GM18858 (cell line): ENCODE measurements at regions not wholly inside any gene's neighbourhood (a gene's known extent, or its start where the extent isn't known, plus 50 kb on each side); places are given as distances from the start of the nearest gene placed in this dataset.
"Not testable (repeated sequence)": the region's sequence is repeated elsewhere in the genome, so short reads cannot be mapped to it uniquely, and the experiment has no call there.

Source experiments
- ATAC-seq: cut with Tn5 transposase; IDR thresholded peaks from one replicate; pipeline ENCODE4 v1.9.1; 2021; ENCODE audit not compliant: unreplicated experiment

DNA sequence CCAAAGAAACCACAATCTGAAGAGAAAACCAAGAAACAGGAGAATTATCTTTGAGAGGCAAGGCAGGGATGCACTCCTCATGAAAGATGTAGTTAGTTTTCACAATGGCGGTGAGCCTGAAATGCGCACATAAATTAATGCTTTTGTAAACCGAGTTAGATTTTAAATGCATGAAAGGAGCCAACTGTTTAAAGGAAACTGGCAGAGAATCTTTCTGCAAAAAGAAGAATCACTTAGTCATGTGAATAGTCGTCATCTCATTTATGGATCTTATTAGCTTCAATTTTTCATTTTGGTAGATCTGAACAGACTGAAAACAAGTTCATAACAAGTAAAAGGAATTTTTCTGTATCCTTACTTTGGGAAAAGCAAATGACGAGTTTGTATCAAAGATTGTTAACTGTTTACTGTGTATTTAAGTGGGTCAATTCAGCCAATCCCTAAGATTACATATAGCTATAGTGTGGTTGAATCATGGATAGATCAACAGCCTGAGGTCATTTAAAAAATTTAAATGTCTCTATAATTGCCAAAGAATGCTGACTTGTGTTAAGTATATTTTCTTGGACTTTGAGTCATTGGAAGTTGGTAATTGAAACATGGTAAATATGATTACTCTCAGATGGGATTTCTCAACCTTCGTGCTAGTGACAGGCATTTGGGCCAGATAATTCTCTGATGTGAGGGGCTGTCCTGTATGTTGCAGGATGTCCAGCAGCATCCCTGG, 226.6 kb upstream of the KAZN start:
- ATAC-seq = no peak

DNA sequence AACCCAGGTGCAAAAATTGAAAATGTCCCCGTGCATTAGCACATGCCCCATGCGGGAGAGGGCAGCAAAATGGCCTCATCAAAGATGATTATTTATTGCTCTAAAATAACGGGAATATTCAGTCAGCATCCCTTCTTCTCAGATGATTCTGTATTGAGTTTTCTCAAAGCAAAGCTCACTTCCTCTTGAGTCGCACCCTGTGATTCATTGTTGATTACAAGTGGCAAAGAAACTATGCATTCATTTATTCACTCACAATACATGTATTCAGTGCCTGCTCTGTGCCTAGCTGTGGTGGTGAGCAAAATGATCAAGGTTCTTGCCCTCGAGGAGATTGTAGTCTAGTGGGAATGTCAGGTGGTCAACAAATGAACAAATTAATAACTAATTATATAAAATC, 226.0 kb upstream of the KAZN start:
- no peak for ATAC-seq

DNA sequence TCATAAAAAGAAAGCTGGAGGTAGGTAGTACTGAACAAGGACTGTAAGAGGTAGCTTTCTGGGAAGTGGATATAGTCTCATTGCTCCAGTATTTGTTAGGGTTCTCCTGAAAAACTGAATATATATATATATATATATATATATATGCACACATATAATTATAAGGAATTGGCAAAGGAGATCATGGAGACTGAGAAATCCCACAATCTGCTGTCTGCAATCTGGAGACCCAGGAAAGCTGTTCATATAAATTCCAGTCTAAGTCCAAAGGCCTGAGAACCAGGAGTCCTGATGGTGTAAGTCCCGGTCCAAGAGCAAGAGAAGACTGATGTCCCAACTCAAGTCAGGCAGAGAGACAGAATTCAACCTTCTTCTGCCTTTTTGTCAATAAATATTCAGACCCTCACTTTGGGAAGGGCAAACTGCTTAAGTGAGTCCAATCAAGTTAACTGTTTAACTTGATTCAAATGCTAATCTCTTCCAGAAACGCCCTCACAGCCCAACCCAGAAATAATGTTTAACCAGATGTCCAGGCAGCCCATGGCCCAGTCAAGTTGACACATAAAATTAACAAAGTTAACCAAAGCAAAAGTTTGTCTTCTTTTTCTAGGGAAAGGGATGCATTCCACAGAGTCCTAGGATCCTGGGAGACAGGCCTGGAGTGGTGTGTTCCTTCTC, 225.3 kb upstream of the KAZN start:
- no peak for ATAC-seq

DNA sequence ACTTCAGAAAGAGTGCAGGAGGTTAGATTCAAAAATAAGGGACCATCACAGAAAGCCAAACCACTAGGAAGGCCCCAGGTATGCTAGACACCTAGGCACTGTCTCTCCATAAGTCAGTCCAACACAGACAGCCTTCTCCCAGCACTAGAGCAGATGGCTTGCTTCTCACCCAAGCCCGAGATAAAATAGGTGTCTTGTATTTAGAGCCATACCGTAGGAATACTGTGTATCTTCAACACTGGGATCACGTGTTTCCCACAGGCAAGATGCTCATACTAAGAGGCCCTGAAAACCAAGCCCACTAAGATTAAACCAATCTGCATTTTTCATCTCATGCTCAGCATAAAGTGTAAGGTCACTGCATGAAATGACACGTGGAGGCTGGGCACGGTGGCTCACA, 223.3 kb upstream of the KAZN start:
- ATAC-seq = no peak

DNA sequence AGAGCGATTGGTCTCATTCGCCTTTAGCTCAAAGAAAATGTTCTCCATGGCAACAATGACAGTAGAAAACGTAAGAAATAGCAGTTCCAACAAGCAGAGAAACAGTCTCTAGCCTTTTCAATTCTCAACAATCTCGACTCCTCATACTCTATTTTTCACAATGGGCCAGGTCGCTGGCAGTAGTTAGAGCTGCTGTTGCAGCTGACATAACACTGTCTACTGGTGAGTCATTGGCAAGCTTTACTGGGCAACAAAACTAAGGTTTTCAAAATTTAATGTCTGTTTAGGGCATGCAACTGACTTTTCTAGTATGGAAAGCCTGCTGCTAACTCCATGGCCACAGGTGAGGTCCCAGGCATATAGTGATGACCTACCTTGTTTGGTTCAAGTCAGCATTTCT, 221.1 kb upstream of the KAZN start:
- no peak for ATAC-seq

DNA sequence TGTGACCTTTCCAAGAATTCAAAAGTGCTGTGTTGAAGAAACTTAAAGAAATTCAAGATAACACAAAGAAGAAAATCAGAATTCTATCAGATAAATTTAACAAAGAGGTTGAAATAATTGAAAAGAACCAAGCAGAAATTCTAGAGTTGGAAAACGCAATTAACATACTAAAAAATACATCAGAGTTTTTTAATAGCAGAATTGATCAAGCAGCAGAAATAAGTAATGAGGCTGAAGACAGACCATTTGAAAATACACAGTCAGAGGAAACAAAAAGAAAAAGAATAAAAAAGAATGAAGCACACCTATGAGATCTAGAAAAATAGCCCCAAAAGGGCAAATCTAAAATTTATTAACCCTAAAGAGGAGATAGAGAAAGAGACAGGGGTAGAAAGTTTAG, 218.1 kb upstream of the KAZN start:
- ATAC-seq = no peak

DNA sequence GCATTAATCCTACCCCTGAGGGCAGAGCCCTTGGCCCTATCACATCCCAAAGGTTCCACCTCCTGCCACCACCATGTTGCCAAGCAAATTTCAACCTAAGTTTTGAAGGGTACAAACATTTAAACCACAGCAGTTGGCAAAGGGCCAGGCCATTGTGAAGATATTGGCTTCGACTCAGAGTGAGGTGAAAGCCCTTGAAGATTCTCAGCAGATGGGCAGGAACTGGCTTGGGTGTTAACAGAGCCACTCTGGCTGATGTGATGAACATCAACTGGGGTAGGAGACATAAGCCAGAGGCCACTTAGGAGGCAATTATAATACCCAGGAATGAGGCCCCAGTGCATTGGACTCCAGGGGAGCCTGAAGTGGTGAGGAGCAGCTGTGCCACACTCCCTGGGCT, 207.7 kb upstream of the KAZN start:
- no peak for ATAC-seq

DNA sequence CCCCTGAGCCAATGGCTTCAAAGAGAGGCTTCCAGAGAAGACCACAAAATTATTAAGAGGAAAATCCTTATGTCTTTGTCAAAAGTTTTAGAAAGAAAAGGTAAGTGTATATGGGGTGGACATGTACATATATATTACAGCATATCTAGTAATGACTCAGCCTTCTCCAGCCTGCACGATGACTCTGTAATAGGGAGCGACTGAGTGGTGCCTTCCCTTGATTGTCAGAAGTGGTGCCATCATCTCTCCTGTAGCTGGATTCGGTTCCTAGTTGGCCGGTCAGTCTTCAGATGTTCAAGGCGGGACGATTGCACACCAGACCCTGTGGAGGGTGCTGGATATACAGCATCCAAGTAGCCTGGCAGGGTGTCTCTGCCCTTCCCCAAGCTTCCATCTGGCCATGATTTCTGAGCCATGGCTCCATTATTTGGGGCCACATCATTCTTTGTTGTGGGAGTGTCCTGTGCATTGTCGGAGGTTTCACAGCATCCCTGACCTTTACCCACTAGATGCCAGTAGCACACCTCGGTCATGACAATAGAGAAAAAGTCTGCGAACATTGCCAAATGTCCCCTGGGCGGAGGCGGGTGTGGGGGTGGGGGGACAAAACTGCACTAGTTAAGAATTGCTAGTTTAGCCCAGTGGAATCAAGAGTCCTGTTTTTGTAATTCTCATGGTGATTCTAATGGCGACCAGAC, 206.2 kb upstream of the KAZN start:
- no peak for ATAC-seq

DNA sequence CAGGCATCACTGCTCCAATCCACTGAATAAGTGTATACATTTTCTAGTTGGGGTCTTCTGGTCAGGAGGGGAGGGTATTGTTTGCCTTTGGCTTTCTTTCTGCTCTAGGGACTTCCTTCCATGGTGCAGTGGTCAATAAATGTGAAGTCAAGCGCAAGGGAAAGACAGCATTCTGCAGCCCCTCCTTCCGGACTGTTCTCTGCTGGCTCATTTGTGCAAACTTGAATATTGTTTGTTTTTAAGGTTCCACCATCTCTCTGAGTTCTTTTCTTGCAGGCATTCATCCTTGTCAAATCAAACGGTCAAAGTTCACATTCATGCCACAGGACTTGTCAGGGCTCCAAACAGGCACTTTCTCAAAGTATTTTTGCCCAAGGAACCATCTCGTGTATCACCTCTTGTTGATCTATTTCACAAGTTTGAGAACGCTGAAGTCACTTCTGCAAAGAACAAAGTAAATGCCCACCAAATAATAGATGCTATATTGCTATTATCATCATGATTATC, 205.6 kb upstream of the KAZN start:
- ATAC-seq = no peak

DNA sequence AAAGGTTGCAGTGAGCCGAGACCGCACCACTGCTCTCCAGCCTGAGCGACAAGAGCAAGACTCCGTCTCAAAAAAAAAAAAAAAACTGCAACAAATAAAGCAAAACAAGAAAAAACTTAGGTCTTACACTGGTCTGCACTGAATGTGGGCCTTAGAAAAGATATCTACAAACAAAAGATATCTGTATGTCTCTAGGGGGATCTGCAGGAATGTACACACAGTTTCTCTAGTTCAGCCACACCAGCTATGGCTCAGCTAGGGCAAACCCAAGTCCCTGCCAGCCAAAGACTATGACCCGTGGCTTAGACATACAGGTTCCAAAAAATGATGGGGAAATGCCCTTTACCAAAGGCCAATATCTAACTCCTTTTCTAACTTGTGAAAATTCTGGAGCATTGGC, 202.4 kb upstream of the KAZN start:
- ATAC-seq = no peak

DNA sequence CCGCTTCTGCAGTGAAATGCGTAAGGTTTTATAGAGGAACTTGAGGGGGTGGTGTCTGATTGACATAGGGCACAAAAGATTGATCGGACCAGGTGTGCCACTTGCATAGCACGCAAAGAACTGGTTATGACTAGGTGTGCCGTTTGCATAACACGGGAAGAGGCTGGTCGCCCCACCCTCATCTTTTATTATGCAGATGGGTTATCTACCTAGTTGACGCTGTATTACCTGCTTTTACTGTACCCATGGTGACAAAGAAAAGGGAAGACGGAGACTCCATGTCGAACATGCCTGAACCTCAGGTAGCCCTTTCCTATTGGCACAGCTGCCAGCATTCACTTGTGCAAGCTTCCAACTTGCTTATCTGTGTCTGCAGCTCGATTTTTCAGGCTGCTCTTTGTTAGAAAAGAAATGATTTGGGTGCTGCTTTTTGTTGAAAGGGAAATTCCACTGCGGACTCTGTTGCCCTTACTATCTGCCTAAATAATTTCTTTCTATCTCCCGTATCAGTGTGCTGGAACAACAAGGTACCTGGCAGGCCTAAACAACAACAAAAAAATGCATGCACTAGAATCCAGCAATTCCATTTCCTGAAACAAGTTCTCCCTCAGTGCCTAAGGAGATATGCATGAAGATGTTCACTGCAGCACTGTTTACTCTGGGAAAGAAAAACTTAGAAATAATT, 194.4 kb upstream of the KAZN start:
- no peak for ATAC-seq

DNA sequence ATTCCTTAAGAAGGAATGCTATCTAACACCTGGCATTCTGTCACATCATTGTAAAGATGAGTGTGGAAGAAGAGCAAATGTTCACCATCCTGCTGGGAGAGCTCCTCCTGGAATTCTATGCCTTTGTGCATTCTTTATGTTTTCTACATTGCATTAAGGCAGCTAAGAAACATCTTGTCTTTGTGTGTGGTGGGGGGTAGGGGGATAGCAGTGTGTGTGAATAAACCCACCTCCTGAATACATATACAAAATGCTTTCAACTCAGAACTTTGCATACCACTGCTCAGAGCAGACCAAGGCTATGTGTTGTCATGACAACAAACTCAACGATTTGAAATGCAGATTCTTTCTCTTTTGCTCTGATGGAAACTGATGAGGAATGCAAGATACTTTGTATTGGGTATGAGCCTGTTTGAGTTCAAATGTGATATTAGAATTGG, 193.6 kb upstream of the KAZN start:
- ATAC-seq = no peak

DNA sequence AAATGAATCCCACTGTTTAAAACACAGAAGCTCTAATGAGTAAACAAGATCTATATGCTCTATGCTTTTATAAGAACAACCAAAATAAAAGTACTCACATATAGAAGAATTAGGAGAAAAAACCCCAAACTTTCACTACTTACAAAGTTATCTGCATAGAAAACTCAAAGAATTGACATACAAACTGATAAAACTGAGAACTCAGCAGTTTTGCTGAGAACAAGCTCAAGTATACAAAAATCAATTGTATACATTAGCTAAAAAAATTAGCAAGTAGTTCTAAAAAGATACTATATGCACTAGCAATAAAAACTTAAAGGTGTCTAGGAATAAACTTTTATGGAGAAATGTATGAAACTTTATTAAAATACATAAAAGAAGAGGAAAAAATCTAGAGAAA, 186.2 kb upstream of the KAZN start:
- no peak for ATAC-seq

DNA sequence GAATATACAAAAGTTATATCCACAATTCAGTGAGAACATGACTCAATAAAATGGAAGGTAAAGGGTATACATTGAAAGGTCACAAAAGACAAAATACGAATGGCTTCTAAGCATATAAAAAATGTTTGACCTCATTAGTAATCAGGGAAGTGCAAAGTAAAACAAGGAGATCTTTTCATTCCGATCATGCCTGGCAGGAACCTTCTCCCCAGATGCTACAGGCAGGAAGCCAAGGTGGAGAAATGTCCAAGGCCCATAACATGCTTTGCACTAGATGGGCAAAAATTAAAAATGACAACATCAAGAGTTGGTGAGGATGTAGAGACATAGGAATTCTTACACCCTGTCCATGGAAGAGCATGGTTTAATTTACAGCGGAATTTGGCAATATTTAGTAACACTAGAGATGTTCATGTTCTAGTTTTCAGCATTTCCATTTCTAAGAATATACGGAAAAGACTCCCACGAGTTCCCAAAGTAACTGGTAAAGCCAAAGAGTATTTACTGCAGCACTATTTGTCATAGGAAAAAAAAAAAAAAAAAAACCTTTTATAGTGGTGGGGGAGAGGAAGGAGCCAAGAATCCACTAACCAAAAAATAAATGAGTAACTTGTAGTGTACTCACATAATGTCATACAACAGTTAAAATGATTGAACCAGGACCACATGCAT, 184.5 kb upstream of the KAZN start:
- no peak for ATAC-seq

DNA sequence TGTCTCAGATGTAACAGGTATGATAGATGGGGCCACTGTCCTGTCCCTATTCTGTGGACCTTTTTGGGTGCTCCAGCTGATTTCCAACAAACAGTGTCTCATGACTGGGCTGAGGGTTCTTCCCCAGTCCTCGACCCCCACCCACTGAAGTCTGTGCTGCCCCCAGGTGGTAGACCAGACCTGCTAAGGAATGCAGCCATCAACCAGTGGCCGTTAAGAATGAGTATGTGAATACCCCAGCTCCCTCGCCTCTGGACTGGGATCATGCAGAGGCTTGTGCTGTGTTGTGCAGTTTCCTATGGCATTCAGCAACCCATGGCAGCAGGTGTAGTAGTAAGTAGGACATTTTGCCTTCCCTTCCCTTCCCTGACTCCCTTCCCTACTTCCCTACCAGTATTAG, 183.1 kb upstream of the KAZN start:
- ATAC-seq = no peak

DNA sequence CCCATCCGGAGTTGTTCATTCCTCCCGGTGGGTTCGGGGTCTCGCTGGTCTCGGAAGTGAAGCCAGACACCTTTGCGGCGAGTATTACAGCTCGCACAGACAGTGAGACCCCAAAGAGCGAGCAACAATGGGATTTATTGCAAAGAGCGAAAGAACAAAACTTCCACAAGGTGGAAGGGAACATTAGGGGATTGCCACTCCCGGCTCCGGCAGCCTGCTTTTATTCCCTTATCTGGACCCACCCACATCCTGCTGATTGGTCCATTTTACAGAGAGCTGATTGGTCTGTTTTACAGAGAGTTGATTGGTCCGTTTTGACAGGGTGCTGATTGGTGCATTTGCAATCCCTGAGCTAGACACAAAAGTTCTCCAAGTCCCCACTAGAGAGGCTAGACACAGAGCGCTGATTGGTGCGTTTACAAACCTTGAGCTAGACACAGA, 178.7 kb upstream of the KAZN start:
- not testable (repeated sequence) for ATAC-seq

DNA sequence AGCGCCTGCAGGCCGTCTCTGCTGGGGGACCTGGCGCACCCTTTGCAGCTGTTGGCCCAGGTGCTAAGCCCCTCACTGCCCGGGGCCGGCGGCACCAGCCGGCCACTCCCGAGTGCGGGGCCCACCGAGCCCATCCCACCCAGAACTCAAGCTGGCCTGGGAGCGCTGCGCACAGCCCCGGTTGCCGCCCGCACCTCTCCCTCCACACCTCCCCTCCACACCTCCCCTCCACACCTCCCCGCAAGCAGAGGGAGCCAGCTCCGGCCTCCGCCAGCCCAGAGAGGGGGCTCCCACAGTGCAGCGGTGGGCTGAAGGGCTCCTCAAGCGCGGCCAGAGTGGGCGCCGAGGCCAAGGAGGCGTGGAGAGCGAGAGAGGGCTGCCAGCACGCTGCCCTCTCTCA, 177.8 kb upstream of the KAZN start:
- ATAC-seq = no peak

DNA sequence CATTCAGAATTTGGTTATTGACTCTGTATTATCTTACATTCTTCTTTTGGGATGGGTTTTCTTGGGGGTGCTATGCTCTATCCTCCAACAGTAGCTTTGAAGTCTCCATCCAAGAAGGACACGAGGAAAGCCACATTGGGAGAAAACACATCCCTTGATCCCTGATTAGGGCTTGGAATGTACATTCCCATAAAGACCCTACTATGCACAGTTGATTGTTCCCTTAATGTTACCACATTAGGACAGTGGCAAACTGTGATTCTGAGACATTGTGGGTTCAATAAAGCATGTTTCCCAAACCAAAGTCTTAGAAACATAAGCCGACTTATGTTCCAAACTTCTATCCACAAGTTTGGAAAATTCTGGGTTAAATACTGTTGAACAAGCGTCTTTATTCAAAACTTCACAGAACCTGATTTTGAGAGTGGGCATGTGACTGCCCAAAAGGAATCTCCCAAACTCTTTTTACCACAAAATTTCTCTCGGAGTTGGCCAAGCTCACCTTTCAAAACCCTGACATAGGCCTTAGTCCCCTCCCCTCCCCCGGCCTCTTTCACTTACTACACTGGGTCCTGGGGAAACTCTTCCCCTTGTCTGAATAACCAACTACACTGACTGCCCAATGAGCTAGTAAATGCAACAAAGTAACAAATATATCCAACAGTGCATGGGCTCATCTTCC, 177.0 kb upstream of the KAZN start:
- no peak for ATAC-seq

DNA sequence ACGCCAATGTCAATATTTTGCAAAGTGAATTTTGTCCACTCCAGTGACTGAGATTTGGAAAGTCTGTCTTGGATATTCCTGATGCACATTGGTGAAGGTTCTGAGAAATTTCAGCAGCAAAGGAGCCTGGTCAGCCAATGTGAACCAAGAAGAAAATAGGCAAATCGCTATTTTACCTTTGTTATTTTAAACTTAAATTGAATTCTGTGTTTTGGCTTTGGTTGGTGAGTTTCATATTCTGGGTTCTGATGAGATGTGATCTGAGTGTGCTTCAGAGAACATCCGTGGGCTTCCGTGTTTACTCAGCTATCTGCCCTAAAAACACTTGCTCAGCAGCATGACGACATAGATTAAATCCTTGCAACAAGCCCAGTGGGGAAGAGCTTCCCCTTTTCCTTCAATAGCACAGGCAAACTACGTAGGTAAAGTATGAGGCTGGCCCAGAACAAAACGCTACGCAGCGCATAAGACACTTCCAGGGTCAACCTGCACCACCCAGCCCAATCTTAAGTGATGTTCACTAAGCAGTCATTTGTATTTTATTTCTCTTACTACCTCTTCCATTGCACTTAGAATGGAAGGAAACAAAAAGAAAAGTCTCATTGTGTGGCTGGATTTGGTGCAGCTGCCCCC, 176.4 kb upstream of the KAZN start:
- ATAC-seq = no peak
